SK-N-MC (cell line): ENCODE measurements at regions not wholly inside any gene's neighbourhood (a gene's known extent, or its start where the extent isn't known, plus 50 kb on each side); places are given as distances from the start of the nearest gene placed in this dataset.

Experiments used
- DNase-seq: peaks from one replicate; pipeline ENCODE4 v3.0.0-alpha.2; 2011; ENCODE audit warnings: low read depth, low spot score
- H3K27ac ChIP-seq: fragments of 200-600 bp; sonication (generic); 2 replicates; pipeline ENCODE4 v1.5.1; 2016; ENCODE audit warnings: mixed run types
- H3K36me3 ChIP-seq: fragments of 200-600 bp; sonication (generic); 2 replicates; pipeline ENCODE4 v1.6.1; 2017; ENCODE audit warnings: antibody characterized with exemption, low read length, mixed read lengths; ENCODE audit not compliant: insufficient read depth
- H3K4me3 ChIP-seq: fragments of 200-600 bp; sonication (generic); 2 replicates; pipeline ENCODE4 v1.5.1; 2016
- H3K9ac ChIP-seq: fragments of 200-600 bp; sonication (generic); 2 replicates; pipeline ENCODE4 v1.8.0; 2017; ENCODE audit warnings: mixed run types, mixed read lengths; ENCODE audit not compliant: insufficient read length
- H3K9me3 ChIP-seq: fragments of 200-600 bp; sonication (generic); 2 replicates; pipeline ENCODE4 v1.6.1; 2017; ENCODE audit warnings: low read depth, mild to moderate bottlenecking, antibody characterized with exemption, low read length, moderate library complexity, mixed read lengths
- EZH2 ChIP-seq: fragments of 200-600 bp; sonication (generic); IDR thresholded peaks from one replicate; pipeline ENCODE4 v1.6.1; 2017; ENCODE audit warnings: antibody characterized with exemption
- FOXP2 ChIP-seq: optimal IDR thresholded peaks from 2 replicates; pipeline ENCODE3; 2011; ENCODE audit warnings: mild to moderate bottlenecking, moderate library complexity; ENCODE audit not compliant: insufficient read depth; ENCODE audit errors: extremely low read length, control extremely low read depth
- POLR2AphosphoS5 ChIP-seq: IDR thresholded peaks from 2 replicates; pipeline ENCODE4 v1.6.1; 2012; ENCODE audit warnings: mild to moderate bottlenecking, low read depth, low read length, borderline replicate concordance

DNA sequence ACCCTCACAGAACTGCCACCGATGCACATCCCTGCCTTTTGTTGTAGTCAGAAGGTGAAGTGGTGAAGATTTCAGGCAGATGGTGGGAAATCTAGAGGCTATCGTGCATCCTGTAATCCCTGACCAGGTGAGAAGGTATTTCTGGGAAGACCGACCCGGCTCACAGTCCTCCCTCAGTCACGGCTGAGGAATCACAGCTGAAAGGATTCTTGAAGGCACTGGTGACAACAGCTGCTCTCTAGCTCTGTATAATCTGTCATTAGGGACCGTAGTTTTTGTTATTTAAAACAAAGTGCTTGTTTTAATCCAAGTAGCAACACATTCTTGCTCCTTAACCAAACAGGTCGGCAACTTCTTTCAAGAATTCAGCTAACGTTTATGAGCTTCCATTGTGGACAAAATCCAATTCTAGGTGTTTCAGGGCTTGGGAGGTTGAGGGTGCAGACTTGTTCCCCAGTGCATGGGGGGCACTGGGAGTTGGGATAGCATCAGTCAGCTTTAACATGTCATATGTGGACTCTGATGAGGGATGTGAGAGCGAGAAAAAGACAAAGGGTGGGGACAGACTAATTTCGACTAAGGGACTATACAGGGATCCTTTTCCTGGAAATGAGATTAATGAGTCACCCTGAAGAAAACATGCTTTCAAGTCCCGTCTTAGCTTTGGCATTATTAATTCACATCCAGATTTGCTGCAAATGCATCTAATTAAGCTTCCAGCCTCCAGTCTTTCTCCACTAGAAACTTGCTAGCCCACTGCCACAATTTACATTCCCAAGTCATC is 141.0 kb upstream of the RASGRP1 start:
- Histone ChIP-seq H3K4me3 (no peak overlapping the region), H3K9ac (no peak overlapping the region)
- no peak for DNase-seq

DNA sequence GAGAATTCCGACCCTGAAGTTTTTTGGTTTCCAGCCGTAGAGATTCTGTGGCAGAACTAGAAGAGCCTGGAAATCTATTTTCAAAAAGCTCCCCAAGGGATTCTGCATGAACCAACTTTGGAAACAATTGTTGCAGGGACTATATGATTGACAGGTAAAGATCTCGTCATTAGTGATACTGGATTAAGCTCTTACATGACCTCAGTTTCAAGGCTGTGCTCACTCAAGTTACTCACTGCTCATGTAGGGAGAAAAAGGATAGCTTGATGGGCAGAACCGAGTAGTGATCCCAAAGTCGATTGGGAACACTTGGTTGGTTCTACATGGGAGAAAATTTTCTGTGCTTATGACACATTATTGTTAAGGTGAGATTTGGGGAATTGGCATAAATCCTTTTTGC is 142.3 kb upstream of the RASGRP1 start:
- no peak for TF ChIP-seq EZH2
- TF ChIP-seq FOXP2, result no peak
- TF ChIP-seq POLR2AphosphoS5, result no peak
- no peaks in the 10 kb centered on the region for H3K36me3 ChIP-seq
- DNase-seq, result no peak
- H3K9me3 ChIP-seq, result no peaks in the 10 kb centered on the region
- no peak overlapping the region for H3K4me3 ChIP-seq
- H3K9ac ChIP-seq, result no peak overlapping the region
- H3K27ac ChIP-seq, result no peak overlapping the region

More for the DNA sequence above, 141.0 kb upstream of the RASGRP1 start:
- Histone ChIP-seq H3K27ac (no peak overlapping the region), H3K36me3 (no peaks in the 10 kb centered on the region), H3K9me3 (no peaks in the 10 kb centered on the region)
- no peak for TF ChIP-seq EZH2

- Histone ChIP-seq H3K27ac (no peak overlapping the region), H3K4me3 (no peak overlapping the region), H3K9me3 (no peaks in the 10 kb centered on the region), H3K36me3 (no peaks in the 10 kb centered on the region), H3K9ac (no peak overlapping the region)
- TF ChIP-seq EZH2, result no peak
- no peak for TF ChIP-seq FOXP2
- TF ChIP-seq POLR2AphosphoS5, result no peak
- DNase-seq, result no peak
Measured at GRCh38 chr15:38707802-38708671, 143.4 kb upstream of the RASGRP1 start.

- H3K4me3 ChIP-seq, result no peak overlapping the region
- H3K9me3 ChIP-seq, result no peaks in the 10 kb centered on the region
- no peak for TF ChIP-seq POLR2AphosphoS5
- no peak for TF ChIP-seq FOXP2
- no peak for TF ChIP-seq EZH2
- no peak for DNase-seq
- no peak overlapping the region for H3K9ac ChIP-seq
- H3K27ac ChIP-seq, result no peak overlapping the region
- H3K36me3 ChIP-seq, result no peaks in the 10 kb centered on the region
Measured at GRCh38 chr15:38708672-38709180, 144.1 kb upstream of the RASGRP1 start.

DNA sequence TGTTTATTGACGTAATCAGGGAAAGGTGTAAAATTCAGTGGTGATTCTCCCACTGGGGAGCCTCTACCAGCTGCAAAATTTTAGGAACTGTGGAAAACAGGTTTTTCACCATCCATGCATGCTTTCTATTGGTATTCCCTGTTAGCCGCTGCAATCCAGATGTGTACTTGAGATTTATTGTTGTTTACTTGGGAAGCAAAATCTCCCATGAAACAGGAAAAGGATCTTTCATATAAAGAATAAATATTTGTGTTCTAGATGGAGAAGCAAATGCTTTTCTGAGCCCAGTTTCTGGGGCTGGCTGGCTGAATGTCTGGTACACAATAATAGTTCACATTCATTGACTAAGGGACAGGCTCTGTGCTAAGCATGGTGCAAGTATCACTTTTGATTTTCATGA is 144.6 kb upstream of the RASGRP1 start:
- H3K36me3 ChIP-seq, result no peaks in the 10 kb centered on the region
- no peak overlapping the region for H3K27ac ChIP-seq
- no peak overlapping the region for H3K4me3 ChIP-seq
- H3K9me3 ChIP-seq, result no peaks in the 10 kb centered on the region
- no peak overlapping the region for H3K9ac ChIP-seq
- TF ChIP-seq POLR2AphosphoS5, result no peak
- TF ChIP-seq EZH2, result no peak
- TF ChIP-seq FOXP2, result no peak
- no peak for DNase-seq

GRCh38 chr15:38714309-38715072 is 149.9 kb upstream of the RASGRP1 start:
- no peak overlapping the region for H3K9ac ChIP-seq
- H3K36me3 ChIP-seq, result no peaks in the 10 kb centered on the region
- TF ChIP-seq EZH2, result no peak
- no peak for TF ChIP-seq POLR2AphosphoS5
- no peak for TF ChIP-seq FOXP2
- peak; percentile 14 for DNase-seq
- no peak overlapping the region for H3K4me3 ChIP-seq
- no peaks in the 10 kb centered on the region for H3K9me3 ChIP-seq
- no peak overlapping the region for H3K27ac ChIP-seq

DNA sequence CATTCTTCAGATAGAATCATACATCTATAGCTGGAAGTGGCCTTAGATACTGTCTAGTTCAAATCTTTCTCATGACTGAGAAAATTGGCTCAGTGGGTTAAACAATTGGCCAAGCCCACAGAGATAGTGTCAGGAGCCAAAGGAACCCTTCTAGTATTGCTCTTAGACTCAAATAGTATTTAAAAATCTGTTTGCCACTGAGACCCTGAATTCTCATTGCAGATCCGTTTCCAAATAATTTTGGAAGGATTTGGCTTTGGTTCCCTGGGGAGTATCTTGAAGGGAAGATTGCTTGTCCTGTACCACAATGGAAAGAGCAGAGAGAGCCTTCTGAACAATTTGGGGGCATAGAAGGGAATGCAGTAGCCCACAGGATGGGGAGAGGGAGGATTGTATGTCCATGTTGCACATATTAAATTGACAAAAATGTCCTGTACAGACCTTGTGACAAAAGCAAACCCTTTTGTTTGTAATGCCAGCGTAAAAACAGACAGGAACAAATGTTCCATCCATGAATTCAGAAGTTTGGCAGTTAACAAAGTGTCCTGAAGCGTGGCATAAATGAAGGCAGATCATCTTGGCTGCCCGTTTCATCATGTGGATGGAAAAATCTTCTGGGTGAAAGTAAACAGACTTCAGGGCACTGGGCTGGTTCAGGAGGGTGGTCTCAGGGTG is 156.4 kb upstream of the RASGRP1 start:
- Histone ChIP-seq H3K4me3 (no peak overlapping the region), H3K27ac (no peak overlapping the region), H3K36me3 (no peaks in the 10 kb centered on the region), H3K9ac (no peak overlapping the region), H3K9me3 (no peaks in the 10 kb centered on the region)
- DNase-seq, result no peak
- TF ChIP-seq POLR2AphosphoS5 (no peak), EZH2 (no peak), FOXP2 (no peak)

DNA sequence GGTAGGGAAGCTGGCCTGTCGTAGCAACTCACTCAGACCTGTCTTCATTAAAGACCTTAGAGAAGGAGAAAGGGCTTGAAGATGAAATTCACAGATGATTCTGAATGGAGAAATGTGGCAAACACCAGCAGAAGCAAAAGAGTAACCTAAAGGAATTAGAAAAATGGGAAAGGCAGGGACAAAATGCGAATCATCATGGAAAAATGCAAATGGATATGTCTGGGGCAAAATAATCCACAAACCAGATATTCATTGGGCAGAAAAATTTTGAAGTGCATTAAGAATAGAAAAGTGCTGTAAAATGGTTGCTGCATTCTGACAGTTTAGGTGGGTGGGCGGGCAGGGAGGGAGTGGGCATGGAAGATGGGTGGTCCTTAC is 156.9 kb upstream of the RASGRP1 start:
- no peak overlapping the region for H3K4me3 ChIP-seq
- no peak for TF ChIP-seq EZH2
- TF ChIP-seq FOXP2, result no peak
- no peak for TF ChIP-seq POLR2AphosphoS5
- no peaks in the 10 kb centered on the region for H3K36me3 ChIP-seq
- no peaks in the 10 kb centered on the region for H3K9me3 ChIP-seq
- H3K27ac ChIP-seq, result no peak overlapping the region
- H3K9ac ChIP-seq, result no peak overlapping the region
- DNase-seq, result no peak
